Lower leg skin (tissue), 3 donors: ENCODE measurements at regions not wholly inside any gene's neighbourhood (a gene's known extent, or its start where the extent isn't known, plus 50 kb on each side); places are given as distances from the start of the nearest gene placed in this dataset.

Experiments used
- POLR2A ChIP-seq, 2 donors: fragments of 450-650 bp; IDR thresholded peaks; one replicate each; pipeline ENCODE4 v1.6.1; 2016 to 2017; ENCODE audit warnings: antibody characterized with exemption in 2 of 2, mild to moderate bottlenecking in 1 of 2, moderate library complexity in 1 of 2
- TF ChIP-seq, protein P1 (sequence below), 3 donors: fragments of 450-650 bp; IDR thresholded peaks; one replicate each; pipeline ENCODE4 v1.5.1; 2016; ENCODE audit warnings: antibody characterized with exemption in 3 of 3, mild to moderate bottlenecking in 3 of 3, moderate library complexity in 2 of 3

DNA sequence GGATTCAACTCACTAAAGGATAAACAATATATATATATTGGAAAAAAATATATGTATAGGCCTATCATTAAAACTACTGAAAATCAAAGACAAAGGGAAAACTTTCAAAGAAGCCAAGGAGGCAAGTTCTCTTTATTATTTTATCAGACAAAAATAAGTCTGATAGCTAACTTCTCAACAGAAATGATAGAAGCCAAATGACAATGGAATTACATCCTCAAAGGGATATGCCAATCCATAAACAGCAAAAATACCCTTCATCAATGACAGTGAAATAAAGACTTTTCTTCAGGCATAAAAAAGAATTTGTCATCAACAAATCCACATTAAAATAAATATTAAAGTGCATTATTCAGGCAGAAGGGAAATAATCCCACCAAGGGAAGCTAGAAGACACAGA lies 393.4 kb downstream of the ZFHX3 start:
- TF ChIP-seq, protein P1, sequence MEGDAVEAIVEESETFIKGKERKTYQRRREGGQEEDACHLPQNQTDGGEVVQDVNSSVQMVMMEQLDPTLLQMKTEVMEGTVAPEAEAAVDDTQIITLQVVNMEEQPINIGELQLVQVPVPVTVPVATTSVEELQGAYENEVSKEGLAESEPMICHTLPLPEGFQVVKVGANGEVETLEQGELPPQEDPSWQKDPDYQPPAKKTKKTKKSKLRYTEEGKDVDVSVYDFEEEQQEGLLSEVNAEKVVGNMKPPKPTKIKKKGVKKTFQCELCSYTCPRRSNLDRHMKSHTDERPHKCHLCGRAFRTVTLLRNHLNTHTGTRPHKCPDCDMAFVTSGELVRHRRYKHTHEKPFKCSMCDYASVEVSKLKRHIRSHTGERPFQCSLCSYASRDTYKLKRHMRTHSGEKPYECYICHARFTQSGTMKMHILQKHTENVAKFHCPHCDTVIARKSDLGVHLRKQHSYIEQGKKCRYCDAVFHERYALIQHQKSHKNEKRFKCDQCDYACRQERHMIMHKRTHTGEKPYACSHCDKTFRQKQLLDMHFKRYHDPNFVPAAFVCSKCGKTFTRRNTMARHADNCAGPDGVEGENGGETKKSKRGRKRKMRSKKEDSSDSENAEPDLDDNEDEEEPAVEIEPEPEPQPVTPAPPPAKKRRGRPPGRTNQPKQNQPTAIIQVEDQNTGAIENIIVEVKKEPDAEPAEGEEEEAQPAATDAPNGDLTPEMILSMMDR (IDR thresholded peaks at IDR 0.05) = no peak
- no peak for TF ChIP-seq POLR2A (IDR thresholded peaks at IDR 0.05)
